ENCODE measurements at regions not wholly inside any gene's neighbourhood (a gene's known extent, or its start where the extent isn't known, plus 50 kb on each side); places are given as distances from the start of the nearest gene placed in this dataset.

DNA sequence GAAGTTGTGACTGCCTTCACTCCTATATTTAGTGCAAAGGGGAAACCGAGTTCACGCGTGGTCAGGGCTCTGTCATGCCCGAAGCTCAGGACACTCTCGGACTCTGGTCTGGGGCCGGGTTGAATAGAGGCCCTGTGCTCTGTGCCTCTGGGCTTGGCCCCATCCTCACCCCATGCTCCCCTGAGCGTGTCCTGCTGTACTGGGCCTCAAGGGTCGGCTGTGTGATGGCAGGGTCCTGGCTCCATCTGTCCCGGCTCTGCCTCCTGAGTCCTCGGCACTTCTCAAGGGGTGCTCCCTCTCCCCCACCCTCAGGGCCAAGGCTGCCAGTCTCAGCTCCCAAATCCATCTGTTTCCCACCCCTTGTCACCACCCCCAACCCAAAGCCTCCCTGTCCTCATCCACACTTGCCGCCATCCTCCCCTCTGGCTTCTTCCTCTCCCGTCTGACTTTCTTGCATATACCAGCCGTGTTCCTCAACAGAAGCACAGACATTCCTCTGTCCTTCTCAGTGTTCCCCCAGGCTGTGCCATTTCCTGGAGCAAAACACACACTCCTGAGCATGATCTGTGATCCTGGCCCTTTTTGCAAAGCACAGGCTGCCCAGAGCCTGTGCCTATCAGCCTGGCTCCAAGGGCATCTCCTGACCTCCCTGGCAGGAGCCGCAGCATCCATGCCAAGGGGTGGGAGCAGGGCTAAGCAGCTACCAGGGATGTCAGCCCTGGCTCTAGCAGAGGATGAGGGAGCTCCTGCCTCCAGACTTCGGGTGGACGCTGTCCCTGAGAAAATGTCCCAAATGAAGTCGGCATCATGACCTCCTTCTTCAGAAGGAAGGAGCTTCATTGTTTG is 64.2 kb upstream of the OTOS start:
- Histone ChIP-seq H3K27ac (ENCODE audit: low read depth in 1 of 2, low read length in 2 of 2) (no peak overlapping the region), H3K9me3 (ENCODE audit: control insufficient read depth in 1 of 2, insufficient read depth in 1 of 2, low read length in 2 of 2) (peaks cover 0 to 11% of the 10 kb centered on the region in 2 experiments), H3K27me3 (ENCODE audit: control insufficient read depth in 1 of 2, insufficient read depth in 2 of 2, low read length in 2 of 2) (peaks cover 12% of the 10 kb centered on the region in 2 experiments), H3K36me3 (ENCODE audit: insufficient read depth, low read length) (no peaks in the 10 kb centered on the region), H3K4me3 (ENCODE audit: low read length) (no peak overlapping the region), H3K4me1 (ENCODE audit: insufficient read depth, low read length) (no peaks in the 10 kb centered on the region)
- ChIA-PET CTCF (no interaction called here), POLR2A (no interaction called here)
- Mint-ChIP-seq H3K4me1 (ENCODE audit: low read depth) (no peaks in the 10 kb centered on the region), H3K27me3 (peaks cover 52% of the 10 kb centered on the region), H3K36me3 (ENCODE audit: low read depth) (no peaks in the 10 kb centered on the region), H3K4me3 (no peak overlapping the region), H3K9me3 (no peaks in the 10 kb centered on the region), H3K27ac (no peak overlapping the region)
- intact Hi-C loops (cut with DNase I, micrococcal nuclease), result no loop called here
- DNase-seq (no peak), ATAC-seq (ENCODE audit: poor library complexity) (no peak)
- TF ChIP-seq, protein P1, sequence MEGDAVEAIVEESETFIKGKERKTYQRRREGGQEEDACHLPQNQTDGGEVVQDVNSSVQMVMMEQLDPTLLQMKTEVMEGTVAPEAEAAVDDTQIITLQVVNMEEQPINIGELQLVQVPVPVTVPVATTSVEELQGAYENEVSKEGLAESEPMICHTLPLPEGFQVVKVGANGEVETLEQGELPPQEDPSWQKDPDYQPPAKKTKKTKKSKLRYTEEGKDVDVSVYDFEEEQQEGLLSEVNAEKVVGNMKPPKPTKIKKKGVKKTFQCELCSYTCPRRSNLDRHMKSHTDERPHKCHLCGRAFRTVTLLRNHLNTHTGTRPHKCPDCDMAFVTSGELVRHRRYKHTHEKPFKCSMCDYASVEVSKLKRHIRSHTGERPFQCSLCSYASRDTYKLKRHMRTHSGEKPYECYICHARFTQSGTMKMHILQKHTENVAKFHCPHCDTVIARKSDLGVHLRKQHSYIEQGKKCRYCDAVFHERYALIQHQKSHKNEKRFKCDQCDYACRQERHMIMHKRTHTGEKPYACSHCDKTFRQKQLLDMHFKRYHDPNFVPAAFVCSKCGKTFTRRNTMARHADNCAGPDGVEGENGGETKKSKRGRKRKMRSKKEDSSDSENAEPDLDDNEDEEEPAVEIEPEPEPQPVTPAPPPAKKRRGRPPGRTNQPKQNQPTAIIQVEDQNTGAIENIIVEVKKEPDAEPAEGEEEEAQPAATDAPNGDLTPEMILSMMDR (IDR thresholded peaks at IDR 0.05), result no peak

DNA sequence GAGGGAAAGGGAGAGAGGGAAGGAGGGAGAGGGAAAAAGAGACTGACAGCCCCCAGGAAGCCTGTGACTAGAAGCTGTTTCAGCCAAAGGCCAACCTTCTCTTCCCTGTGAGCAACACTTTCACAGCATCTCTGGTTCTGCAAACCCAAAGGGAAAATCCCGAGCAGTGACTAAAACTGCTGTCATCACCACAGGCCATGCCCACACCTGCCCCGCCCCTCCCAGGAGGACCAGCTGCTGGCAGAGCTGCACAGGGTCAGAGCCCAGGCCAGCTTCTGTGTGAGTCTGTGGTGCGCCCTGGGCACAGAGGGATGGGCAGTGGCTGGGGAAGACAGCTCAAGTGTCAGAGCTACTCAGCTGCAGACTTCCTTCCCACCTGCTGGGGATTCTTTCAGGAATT is 64.9 kb upstream of the OTOS start:
- Mint-ChIP-seq H3K9me3 (no peaks in the 10 kb centered on the region), H3K4me3 (no peak overlapping the region), H3K36me3 (ENCODE audit: low read depth) (no peaks in the 10 kb centered on the region), H3K4me1 (ENCODE audit: low read depth) (no peaks in the 10 kb centered on the region), H3K27me3 (peaks cover 45% of the 10 kb centered on the region), H3K27ac (no peak overlapping the region)
- Histone ChIP-seq H3K27me3 (ENCODE audit: control insufficient read depth in 1 of 2, insufficient read depth in 2 of 2, low read length in 2 of 2) (peaks cover 11 to 12% of the 10 kb centered on the region in 2 experiments), H3K36me3 (ENCODE audit: insufficient read depth, low read length) (no peaks in the 10 kb centered on the region), H3K9me3 (ENCODE audit: control insufficient read depth in 1 of 2, insufficient read depth in 1 of 2, low read length in 2 of 2) (peaks cover 0 to 11% of the 10 kb centered on the region in 2 experiments), H3K27ac (ENCODE audit: low read depth in 1 of 2, low read length in 2 of 2) (no peak overlapping the region), H3K4me3 (ENCODE audit: low read length) (no peak overlapping the region), H3K4me1 (ENCODE audit: insufficient read depth, low read length) (no peaks in the 10 kb centered on the region)
- no peak for DNase-seq
- intact Hi-C loops (cut with DNase I, micrococcal nuclease), result no loop called here
- CTCF ChIA-PET, result no interaction called here
- POLR2A ChIA-PET, result no interaction called here
- TF ChIP-seq, protein P1 (IDR thresholded peaks at IDR 0.05), result no peak
- ATAC-seq (ENCODE audit: poor library complexity), result no peak

DNA sequence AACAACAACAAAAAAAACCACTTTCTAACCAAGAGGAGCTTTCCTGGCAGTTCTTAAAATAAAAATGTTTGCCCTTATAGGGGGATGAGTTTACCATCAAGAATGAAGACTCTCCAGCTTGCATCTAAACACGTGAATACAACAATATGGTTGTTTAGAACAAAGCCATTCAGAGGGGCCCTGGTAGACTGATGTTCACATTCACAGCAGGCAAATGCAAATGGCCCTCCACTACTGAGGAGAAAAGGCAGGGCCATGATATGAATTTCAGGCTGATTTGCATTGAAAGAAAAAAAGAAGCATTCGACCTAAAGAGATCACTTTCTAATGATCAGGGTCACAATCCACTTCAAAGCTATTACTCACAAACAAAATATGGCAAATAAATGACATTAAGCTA is 65.3 kb upstream of the OTOS start:
- Histone ChIP-seq H3K9me3 (ENCODE audit: control insufficient read depth in 1 of 2, insufficient read depth in 1 of 2, low read length in 2 of 2) (peaks cover 0 to 11% of the 10 kb centered on the region in 2 experiments), H3K4me1 (ENCODE audit: insufficient read depth, low read length) (no peaks in the 10 kb centered on the region), H3K36me3 (ENCODE audit: insufficient read depth, low read length) (no peaks in the 10 kb centered on the region), H3K27me3 (ENCODE audit: control insufficient read depth in 1 of 2, insufficient read depth in 2 of 2, low read length in 2 of 2) (peaks cover 11 to 12% of the 10 kb centered on the region in 2 experiments), H3K4me3 (ENCODE audit: low read length) (no peak overlapping the region), H3K27ac (ENCODE audit: low read depth in 1 of 2, low read length in 2 of 2) (no peak overlapping the region)
- H3K4me3 Mint-ChIP-seq, result no peak overlapping the region
- H3K36me3 Mint-ChIP-seq (ENCODE audit: low read depth), result no peaks in the 10 kb centered on the region
- ATAC-seq (ENCODE audit: poor library complexity) (no peak), DNase-seq (no peak)
- H3K4me1 Mint-ChIP-seq (ENCODE audit: low read depth), result no peaks in the 10 kb centered on the region
- intact Hi-C loops (cut with DNase I, micrococcal nuclease), result no loop called here
- H3K27ac Mint-ChIP-seq, result no peak overlapping the region
- TF ChIP-seq, protein P1 (IDR thresholded peaks at IDR 0.05), result no peak
- ChIA-PET POLR2A (no interaction called here), CTCF (no interaction called here)
- no peaks in the 10 kb centered on the region for H3K9me3 Mint-ChIP-seq
- H3K27me3 Mint-ChIP-seq, result peaks cover 44% of the 10 kb centered on the region

Data from CD4-positive, alpha-beta T cell (primary cell).